Peyer's patch (tissue), 4 donors: ENCODE measurements at regions not wholly inside any gene's neighbourhood (a gene's known extent, or its start where the extent isn't known, plus 50 kb on each side); places are given as distances from the start of the nearest gene placed in this dataset.
"Not testable (repeated sequence)": the region's sequence is repeated elsewhere in the genome, so short reads cannot be mapped to it uniquely, and the experiment has no call there.

Experiments used
- POLR2A ChIP-seq, 2 donors: fragments of 450-650 bp; IDR thresholded peaks; one replicate each; pipeline ENCODE4 v1.5.1; 2017; ENCODE audit warnings: antibody characterized with exemption in 2 of 2, mild to moderate bottlenecking in 2 of 2, moderate library complexity in 2 of 2
- TF ChIP-seq, protein P1 (sequence below), 6 experiments: fragments of 450-650 bp in 4 of 6; fragments of 200-600 bp in 2 of 6; sonication (generic) in 1 of 6; IDR thresholded peaks; one replicate each; pipeline ENCODE4 v1.5.1; 2017 to 2019; ENCODE audit warnings: antibody characterized with exemption in 6 of 6, mild to moderate bottlenecking in 3 of 6, moderate library complexity in 1 of 6

DNA sequence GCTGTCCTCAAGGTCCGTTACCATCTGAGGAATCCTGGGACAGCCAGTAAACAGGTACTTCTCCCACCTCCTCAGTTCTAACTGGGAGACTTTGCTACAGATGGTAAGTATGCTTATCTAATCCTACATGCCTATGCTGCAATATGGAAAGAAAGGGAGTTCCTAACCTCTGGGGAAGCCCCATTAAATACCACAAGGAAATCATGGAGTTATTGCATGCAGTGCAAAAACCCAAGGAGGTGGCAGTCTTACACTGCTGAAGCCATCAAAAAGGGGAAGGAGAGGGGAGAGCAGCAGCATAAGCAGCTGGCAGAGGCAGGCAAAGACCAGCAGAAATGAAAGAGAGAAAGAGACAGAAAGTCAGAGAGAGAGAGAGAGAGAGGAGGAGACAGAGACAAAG is 327.1 kb downstream of the SRGAP2C start:
- TF ChIP-seq, protein P1, sequence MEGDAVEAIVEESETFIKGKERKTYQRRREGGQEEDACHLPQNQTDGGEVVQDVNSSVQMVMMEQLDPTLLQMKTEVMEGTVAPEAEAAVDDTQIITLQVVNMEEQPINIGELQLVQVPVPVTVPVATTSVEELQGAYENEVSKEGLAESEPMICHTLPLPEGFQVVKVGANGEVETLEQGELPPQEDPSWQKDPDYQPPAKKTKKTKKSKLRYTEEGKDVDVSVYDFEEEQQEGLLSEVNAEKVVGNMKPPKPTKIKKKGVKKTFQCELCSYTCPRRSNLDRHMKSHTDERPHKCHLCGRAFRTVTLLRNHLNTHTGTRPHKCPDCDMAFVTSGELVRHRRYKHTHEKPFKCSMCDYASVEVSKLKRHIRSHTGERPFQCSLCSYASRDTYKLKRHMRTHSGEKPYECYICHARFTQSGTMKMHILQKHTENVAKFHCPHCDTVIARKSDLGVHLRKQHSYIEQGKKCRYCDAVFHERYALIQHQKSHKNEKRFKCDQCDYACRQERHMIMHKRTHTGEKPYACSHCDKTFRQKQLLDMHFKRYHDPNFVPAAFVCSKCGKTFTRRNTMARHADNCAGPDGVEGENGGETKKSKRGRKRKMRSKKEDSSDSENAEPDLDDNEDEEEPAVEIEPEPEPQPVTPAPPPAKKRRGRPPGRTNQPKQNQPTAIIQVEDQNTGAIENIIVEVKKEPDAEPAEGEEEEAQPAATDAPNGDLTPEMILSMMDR (IDR thresholded peaks at IDR 0.05): not testable (repeated sequence)
- not testable (repeated sequence) for TF ChIP-seq POLR2A (IDR thresholded peaks at IDR 0.05)
